ENCODE measurements at regions not wholly inside any gene's neighbourhood (a gene's known extent, or its start where the extent isn't known, plus 50 kb on each side); places are given as distances from the start of the nearest gene placed in this dataset.
A peak's percentile ranks its signal among the peaks of the same experiment; 100 is the strongest.

DNA sequence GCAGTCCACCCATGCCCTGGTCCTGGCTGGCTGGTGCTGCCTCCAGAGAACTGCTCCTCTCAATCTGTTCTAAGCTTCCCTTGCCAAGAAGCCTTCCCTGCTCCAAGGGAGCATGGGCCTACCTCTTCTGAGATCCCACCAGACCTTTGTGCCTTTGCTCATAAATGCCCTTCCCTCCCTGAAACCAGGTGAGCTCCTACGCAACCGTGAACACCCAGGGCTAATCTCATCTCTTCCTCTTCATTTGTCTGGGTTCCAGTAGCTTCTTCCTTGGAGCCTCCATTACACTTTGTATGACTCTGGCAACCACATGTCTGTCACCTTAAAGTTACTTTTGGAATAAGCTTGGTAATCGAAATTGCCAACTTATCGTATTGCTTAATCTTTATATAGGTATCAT is 270.6 kb downstream of the PBX3 start:
- DNase-seq (ENCODE audit: low spot score): no peak

DNA sequence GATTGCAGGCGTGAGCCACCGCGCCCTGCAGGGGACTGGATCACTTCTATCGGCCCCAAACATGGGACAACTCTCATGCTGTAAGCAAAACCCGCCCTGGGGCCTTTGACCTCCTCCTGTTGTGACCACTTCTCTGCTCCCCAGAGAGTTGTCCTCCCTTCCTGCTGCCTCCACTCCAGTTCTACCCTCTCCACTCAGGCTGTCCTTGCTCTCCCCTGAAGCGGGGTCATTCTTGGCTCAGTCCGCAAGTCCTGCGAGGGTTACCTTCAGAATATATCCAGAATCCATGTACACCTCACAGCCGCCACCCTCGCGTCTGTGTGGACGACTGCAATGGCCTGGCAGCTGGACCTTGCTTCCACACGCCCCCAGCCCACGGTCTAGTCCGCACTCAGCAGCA is 273.7 kb downstream of the PBX3 start:
- DNase-seq (ENCODE audit: low spot score): no peak

DNA sequence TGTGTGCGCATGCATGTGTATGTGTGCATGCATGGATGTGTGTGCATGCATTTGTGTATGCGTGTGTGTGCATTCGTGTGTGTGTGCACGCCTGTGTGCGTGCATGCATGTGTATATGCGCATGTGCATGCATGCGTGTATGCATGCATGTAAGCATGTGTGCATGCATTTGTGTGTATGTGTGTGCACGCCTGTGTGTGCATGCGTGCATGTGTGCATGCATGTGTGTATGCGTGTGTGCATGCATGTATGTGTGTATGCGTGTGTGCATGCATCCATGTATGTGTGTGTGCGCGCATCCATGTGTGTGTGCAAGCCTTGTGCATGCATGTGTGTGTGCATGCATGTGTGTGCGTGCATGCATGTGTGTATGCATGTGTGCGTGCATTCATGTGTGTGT is 276.8 kb downstream of the PBX3 start:
- no peak for DNase-seq (ENCODE audit: low spot score)

DNA sequence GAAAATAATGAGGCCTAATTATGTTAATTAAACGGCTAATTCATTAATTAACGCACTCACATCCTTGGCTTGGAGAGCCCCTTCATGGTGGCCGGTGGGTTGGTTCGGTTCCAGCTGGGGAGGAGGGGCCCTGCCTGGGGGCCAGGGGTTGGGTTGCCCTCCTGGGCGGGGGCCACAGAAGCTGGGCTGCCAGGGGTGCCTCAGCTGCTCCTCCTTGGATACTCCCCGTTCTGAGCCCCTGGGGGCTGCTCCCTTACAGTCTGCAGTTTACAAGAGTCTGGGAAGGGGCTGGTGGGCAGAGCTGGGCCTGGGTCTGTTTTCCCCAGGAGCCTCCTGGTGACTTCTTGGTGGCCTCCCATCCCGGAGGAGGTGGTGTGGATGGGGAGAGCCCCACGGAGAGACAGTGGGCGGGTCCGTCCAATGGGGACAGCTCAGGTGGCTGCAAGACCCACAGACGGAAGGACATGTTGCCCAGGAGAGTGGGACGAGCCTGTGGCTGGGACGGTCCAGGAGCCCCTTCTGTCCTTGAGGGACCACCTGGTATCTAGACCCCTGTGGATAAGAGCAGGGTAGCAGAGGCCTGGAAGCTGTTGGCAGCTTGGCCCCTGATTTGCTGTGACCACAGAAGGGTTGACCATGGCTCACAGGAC is 277.5 kb downstream of the PBX3 start:
- no peak for DNase-seq (ENCODE audit: low spot score)

DNA sequence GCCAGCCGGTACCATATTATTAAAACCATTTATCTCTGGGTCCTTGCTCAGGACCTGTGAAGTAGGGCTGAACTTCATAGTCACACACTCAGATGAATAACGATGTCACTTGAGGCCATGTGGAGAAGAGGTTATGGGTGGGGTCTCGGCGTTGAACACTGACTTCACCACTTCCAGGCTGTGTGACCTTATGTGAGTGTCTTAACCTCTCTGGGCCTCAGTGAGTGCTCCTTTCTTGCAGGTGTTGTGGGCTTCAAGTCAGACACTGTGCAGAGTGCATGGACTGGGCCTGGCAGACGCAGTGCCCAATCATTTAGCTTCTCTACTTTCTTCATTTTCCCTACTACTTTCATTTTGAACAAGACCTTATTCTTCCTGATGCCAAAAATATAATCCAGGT is 278.8 kb downstream of the PBX3 start:
- DNase-seq (ENCODE audit: low spot score): no peak

DNA sequence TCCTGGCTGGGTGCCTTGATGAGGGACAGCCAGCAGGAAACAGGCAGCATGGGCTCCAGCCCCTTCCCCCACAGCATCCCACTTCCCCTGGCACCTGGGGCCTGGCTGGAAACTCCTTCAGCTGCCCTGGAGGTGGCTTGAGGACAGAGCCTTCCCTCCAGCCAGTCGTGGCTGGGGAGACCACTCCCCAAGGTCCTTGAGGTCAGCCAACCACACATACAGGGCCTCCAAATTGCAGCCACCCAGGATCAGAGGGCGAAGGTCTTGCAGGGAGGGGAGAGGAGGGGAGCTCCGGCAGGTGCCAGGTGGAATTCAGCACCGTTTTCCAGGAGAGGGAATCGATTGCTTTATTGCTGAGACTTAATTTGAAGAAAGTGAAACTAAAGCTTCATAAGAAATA is 280.4 kb downstream of the PBX3 start:
- no peak for DNase-seq (ENCODE audit: low spot score)

DNA sequence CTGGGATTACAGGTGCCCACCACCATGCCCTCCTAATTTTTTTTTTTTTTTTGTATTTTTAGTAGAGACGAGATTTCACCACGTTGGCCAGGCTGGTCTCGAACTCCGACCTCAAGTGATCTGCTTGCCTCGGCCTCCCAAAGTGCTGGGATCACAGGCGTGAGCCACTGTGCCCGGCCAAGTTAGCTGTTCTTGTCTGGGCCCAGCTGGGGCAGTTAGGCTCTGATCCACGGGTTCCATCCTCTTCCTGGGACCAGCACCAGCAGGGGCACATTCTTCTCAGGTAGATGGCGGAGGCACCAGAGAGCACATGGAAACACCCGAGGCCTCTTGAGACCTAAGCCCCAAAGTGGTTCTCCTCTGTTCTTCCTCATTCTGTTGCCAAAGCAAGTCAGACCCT is 281.6 kb downstream of the PBX3 start:
- no peak for DNase-seq (ENCODE audit: low spot score)

DNA sequence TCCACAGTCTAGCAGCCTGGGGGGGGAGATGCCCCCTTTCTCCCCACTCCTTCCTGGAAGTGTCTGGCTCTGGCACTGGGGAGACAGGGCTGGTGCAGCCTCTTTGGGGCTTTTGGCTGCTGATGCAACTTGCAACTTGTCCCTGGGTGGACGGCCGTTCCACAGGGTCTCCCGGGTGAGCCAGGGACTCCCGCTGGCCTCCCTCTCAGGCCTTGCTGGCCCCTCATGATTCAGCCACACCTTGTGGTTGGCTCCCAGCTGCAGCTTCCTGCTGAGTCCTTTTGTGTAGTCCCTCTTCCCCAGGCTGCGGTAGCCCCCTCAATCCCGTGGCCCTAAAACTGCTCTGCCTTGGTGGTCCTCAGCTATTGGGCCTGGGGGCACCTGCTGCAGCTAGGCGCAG is 283.5 kb downstream of the PBX3 start:
- DNase-seq (ENCODE audit: low spot score): no peak

DNA sequence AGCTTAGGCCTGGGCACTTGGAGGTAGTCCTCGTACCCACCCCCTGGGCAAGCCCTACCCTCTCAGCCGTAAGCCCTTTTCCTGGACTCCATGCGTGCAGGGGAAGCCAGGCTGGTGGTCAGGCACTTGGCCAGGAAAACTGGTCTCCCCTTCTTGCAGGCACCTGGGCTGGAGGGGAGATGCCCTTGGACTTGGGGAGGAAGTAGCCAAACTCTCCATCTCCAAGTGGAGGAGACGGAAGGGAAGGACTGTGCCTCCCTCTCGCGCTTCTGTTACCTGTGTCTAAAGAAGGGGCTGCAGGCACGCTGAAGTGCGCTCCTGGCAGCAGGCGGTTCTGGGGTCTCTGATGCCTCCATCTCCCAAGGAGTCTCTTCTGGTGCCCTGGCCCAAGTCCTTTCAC is 283.9 kb downstream of the PBX3 start:
- no peak for DNase-seq (ENCODE audit: low spot score)

DNA sequence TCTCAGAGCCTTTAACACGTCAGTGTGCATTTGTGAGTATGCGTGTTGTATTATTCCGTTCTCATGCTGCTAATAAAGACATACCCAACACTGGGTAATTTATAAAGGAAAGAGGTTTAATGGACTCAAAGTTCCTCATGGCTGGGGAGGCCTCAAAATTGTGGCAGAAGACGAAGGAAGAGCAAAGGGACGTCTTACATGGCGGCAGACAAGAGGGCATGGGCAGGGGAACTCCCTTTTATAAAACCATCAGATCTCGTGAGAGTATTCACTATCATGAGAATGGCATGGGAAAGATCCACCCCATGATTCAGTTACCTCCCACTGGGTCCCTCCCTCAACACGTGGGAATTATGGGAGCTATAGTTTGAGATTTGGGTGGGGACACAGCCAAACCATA is 285.0 kb downstream of the PBX3 start:
- DNase-seq (ENCODE audit: low spot score): no peak

DNA sequence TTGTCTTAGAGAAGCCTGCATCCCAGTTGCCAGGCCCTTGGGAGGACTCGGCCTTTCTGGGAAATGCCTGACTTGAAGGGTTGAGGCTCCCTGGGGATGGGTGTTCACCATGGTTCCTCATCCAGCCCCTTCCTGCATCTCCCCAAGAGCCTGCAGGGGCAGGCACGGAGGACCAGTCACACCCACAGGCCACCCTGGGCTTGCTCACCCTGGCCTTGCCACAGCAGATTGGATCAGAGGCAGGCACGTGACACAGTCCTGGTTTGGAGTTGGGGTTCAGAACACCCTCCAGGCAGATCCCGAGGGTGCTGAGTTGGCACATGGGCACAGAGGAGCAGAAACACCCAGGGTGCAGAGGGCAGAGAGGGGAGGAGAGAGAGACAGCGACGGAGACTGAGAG is 286.1 kb downstream of the PBX3 start:
- DNase-seq (ENCODE audit: low spot score): no peak

DNA sequence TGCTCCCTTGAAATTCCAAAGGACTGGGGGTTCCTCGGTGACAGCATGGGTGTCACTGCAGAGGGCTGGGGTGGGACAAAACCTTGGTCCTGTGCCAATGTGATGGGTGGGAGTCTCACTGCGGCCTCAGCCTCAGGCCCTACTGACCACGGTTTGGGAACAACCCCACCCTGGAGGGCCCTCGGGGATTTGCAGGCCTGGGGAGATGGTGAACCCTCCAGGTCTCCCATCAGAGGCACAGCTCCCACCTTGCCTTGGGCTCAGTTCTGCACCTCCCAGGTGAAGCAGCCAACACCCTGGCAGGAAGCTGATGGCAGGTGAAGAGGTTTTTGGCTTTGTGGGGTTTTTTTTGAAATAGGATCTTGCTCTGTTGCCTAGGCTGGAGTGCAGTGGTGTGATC is 286.8 kb downstream of the PBX3 start:
- no peak for DNase-seq (ENCODE audit: low spot score)

DNA sequence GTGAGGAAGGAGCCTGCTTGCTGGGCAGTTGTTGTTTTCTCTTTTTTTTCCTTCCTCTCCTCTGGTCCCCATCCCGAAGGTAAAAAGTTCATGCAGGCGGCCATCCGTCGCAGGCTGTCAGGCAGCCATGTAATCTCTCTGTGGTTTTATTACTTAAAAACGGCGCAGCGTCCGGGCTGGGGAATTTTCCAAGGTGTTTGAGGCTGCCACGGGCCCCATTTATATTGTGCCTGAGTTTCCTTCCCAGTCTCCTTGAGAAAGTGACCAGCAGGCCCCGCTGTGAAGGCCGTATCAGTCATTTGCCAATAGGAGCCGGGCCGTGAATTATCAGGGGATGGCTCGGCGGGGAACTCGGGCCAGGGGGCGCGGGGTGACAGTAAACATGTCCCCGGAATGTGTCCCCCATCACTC is 289.7 kb downstream of the PBX3 start:
- DNase-seq (ENCODE audit: low spot score): no peak

DNA sequence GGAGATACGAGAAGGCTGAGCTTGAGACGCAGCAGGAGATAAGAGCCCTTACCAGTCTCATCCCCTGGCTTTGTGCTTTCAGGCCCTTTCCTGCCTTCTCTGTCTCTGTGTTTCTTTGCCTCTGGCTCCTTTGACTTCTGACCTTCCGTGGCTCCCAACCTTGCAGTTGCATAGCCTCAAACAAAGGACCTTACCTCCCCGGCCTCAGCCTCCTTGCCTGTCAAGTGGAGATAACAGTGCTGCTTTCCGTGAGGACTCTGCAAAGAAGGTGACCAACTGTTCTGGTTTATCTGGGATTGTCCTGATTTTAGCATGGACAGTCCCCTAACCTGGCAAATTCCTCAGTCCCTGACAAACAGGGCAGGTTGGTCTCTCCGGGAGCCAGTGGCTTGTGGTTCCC is 287.8 kb upstream of the MVB12B start:
- no peak for DNase-seq (ENCODE audit: low spot score)

DNA sequence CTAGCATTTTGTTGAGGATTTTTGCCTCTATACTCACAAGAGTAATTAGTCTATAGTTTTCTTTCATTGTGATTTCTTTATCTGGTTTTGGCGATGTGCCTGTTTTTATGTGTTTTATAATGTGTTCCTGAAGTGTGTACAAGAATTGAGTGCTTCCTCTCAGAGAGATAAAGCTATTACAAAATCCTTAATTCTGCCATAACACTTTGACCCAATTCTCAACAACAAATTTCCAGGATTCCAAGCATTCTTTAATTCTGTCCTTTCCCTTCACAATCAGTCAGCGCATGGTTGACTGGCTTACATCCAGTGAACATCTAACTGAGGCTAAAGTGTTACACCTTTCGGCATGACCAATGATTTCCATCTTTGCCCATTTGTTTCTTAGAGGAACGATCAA is 282.9 kb upstream of the MVB12B start:
- DNase-seq (ENCODE audit: low spot score): no peak

DNA sequence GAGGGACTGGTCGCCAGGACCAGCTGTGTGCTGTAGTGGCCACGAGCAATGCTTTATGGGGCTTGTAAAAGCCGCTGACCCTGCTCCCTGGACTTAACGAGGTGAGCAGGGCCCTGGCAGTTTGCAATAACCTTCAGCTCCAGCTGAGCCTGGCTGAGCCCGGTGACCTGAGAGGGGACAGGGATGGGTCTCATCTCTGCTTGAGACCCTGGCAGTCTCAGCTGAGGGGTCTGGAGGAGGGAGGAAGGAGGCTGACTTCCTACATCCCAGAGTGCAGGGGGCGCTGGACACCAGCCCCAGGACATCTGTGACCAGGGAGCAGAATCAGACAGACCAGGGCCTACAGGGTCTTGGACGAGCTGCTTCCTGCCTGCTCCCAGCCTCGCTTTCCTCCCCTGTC is 277.5 kb upstream of the MVB12B start:
- DNase-seq (ENCODE audit: low spot score): peak; percentile 51

DNA sequence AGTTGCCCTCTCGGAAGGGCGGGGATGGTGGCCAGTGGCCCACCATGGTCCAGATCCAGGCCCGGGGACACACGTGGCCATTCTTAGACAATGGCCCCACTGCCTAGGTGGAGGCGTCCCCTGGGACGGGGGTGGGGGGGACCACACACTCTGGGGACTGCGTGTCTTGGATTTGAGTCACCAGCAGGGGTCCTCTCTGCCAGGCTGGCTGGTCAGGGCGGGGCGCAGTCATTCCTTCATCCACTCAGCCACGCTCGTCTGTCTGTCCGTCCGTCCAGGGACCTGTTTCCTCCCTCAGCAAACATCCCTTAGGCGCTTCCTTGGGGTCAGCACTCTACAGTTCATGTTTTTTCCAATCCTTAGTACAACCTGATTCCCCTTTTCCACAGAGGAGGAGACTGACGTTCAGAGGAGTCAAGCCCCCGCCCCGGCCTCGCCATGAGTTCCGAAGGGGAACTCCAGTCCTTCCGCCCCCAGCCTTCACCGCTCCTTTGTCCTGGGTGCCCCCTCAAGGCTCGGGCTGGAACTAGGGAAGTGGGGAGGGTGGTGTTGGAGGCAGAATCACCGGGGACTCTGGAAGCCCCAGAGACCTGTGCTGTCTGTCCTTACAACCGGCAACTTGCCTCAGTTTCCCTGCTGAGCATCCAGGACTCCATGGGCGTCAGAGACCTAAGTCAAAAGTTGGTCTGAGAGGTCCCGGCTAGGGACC is 276.6 kb upstream of the MVB12B start:
- no peak for DNase-seq (ENCODE audit: low spot score)

DNA sequence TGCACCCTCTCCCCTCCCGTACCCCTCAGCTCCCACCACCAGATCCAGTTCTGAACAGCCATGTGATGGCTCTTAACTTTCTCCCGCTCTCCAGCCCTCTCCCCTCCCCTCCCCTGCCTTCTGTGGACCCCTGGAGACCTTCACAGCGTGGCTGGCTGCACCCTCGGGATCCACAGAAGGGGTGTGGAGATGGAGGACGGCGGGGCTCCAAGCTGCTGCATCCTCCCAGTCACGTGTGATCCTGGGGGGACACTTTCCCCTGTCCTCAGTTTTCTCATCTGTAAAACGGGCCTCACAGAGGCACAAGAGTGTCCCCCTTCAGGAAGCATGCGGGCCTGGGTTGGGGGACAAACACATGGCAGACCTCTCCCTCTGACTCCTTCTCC is 276.0 kb upstream of the MVB12B start:
- no peak for DNase-seq (ENCODE audit: low spot score)

DNA sequence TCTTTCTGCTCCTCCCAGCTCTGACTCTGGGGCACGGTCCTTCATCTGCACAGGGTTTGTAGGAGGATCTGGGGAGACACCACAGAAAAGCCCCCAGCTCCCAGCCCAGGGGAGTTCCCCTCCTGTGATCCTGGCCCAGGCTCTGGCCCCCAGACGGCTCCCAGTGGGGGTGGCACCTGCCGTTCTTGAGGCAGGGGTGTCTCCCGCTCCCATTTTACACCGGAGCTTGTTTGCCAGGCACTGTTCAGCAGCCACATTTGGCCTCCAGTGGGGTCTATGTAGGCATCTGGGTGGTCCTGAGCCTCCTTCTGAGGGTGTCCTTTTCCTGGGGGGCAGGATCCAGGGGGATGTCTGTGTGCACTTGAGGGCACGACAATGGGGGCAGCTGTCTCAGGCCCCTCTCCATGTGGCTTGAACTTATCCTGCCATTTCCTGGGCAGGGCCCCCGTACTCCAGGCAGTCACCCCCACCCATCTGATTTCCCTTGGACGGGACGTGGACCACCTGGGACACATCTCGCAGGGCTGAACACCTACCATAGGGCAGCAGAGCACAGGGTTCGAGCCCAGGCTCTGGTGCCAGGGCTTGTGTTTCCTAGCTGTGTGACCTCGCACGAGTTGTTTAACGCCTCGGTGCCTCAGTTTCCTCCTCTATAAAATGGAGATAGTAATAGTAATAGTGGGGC is 275.0 kb upstream of the MVB12B start:
- no peak for DNase-seq (ENCODE audit: low spot score)

DNA sequence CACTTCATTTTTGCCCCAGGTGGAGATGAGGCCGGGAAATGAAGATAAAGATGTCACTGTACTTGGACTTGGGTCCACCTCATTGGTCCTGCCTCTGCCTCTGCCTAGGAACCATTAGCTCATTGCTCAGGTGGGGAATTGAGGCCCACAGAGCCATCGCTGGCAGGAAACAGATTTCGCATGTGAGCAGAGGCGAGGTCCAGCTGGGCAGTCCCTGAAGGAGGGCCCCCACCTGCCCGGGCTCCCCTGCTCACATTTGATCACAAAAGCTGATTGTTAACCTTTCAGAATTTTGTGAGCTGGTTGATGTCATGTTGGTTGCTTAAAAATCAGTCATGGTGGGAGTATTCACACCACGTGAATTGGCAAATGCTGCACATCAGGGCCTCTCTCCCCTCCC is 273.8 kb upstream of the MVB12B start:
- DNase-seq (ENCODE audit: low spot score): no peak

DNA sequence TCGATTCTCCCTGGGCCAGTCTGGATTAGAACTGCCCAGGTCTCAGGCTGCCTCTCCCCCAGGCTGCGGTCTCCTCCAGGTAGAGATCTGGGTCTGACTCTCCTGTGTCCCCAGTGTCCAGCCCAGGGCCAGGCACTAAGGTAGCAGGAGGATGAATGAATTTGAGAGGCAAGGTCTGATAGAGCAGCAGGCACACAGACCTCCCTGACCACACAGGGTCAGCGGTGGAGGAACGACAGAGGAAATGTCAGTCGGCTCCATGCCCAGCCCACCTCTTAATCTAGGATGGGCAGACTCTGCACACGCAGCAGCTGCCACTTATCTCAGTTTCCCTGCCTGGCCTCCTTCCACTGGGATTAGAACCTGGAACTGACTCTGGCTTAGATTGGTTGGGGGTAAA is 272.7 kb upstream of the MVB12B start:
- DNase-seq (ENCODE audit: low spot score): no peak

DNA sequence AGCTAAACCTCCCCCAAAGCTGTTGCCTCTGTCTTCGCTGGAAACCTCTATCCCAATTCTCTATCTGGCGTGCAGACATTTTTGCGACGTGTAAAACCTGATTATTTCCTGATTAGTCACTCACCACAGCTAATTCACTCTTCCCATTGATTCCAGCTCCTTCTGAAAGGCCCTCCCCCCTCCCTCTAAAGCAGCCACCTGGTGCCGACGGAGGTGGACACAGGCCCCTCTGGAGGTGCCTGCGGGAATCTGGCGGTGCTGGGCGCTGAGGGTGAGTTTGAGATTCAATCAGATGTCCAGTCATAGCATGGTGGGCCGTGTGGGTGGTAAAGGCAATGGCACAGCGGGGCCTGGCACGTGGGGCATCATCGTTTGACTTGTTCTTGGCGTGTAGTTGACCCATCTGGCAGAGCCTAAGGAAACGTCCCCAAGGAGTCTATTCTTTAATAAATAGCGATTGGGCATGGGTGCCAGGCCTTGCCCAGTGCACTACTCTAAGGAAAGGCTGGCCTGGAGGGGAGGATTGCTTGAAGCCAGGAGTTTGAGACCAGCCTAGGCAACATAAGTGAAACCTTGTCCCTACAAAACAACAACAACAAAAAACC is 271.1 kb upstream of the MVB12B start:
- no peak for DNase-seq (ENCODE audit: low spot score)

All from SK-N-DZ (cell line).